Ovary (tissue), 7 donors: ENCODE measurements at regions not wholly inside any gene's neighbourhood (a gene's known extent, or its start where the extent isn't known, plus 50 kb on each side); places are given as distances from the start of the nearest gene placed in this dataset.

Experiments used
- DNase-seq, 5 donors: peaks; one replicate each; pipeline ENCODE4 v3.0.0-alpha.2; 2019 to 2020
- H3K27ac ChIP-seq, 2 donors: fragments of 200-600 bp; one replicate each; pipeline versions ENCODE4 v1.5.1 to v1.8.0; 2019 to 2022
- H3K27me3 ChIP-seq: fragments of 200-600 bp; one replicate; pipeline ENCODE4 v1.8.0; 2022
- H3K36me3 ChIP-seq: fragments of 200-600 bp; sonication (generic); one replicate; pipeline ENCODE4 v1.5.1; 2019
- H3K4me1 ChIP-seq: one replicate; pipeline ENCODE4 v1.8.1; 2013; ENCODE audit warnings: mild to moderate bottlenecking, moderate library complexity; ENCODE audit not compliant: insufficient read depth
- H3K4me3 ChIP-seq: fragments of 200-600 bp; sonication (generic); one replicate; pipeline ENCODE4 v1.5.1; 2017
- H3K9me3 ChIP-seq, 2 donors: fragments of 200-600 bp in 1 of 2; sonication (generic) in 1 of 2; one replicate each; pipeline versions ENCODE4 v1.5.1 to v1.8.1; 2013 to 2019; ENCODE audit warnings: mild to moderate bottlenecking in 1 of 2, moderate library complexity in 1 of 2
- EP300 ChIP-seq: sonication (generic); formaldehyde crosslinking; IDR thresholded peaks from one replicate; pipeline ENCODE4 v1.6.1; 2017; ENCODE audit warnings: antibody characterized with exemption
- POLR2A ChIP-seq: fragments of 450-650 bp; IDR thresholded peaks from one replicate; pipeline ENCODE4 v1.6.1; 2017; ENCODE audit warnings: antibody characterized with exemption, mild to moderate bottlenecking, moderate library complexity
- WGBS, 3 donors: extraction: QIAGEN DNeasy Blood & Tissue Kit in 1 of 3; methylation state at CpG; one replicate each; pipeline versions ENCODE4 v1.1.5 to v1.1.7; 2013 to 2017; 5-methylcytosine and 5-hydroxymethylcytosine counted together
- intact Hi-C, 4 donors: fragments of 100-400 bp; cut with DNase I; formaldehyde crosslinking; loops; one replicate each; pipeline versions ENCODE4 v1.11.0 to v1.15.1; 2022 to 2023
- TF ChIP-seq, protein P1 (sequence below), 3 donors: fragments of 450-650 bp in 2 of 3; fragments of 200-600 bp in 1 of 3; IDR thresholded peaks; one replicate each; pipeline versions ENCODE4 v1.5.1 to v1.8.0; 2016 to 2022; ENCODE audit warnings: antibody characterized with exemption in 3 of 3, mild to moderate bottlenecking in 1 of 3
- donor health status: DM: no; HTN: no; CAD: no; lungs with moderate emphysema.
- donor health status: DM: no; HTN: no; CAD: no.
- donor health status: Bipolar disorder and iron deficiency.
- donor health status: DM: no; HTN: no; CAD: no.
- donor health status: DM: yes; HTN: yes; CAD: no.

DNA sequence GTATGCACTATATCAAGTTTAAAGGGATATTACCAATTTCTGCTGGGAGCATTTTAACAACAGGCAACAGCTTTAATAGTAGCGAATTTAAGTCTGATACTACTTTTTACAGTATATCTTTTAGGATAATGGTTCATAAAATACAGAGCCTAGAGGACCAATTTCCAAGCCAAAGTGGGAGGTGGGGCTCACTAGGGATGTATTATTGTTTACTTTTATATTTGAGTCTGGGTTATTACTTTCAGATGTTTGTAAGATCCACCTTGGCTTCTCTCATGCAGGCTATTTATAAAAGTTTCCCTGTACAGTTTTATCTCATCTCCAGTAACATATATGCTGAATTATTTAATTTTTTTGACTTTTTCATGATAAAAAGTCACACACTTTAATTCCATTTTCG, 242.0 kb downstream of the CMPK2 start:
- no peaks in the 10 kb centered on the region for H3K27me3 ChIP-seq
- no peak for TF ChIP-seq POLR2A
- no peak for TF ChIP-seq EP300
- TF ChIP-seq, protein P1, sequence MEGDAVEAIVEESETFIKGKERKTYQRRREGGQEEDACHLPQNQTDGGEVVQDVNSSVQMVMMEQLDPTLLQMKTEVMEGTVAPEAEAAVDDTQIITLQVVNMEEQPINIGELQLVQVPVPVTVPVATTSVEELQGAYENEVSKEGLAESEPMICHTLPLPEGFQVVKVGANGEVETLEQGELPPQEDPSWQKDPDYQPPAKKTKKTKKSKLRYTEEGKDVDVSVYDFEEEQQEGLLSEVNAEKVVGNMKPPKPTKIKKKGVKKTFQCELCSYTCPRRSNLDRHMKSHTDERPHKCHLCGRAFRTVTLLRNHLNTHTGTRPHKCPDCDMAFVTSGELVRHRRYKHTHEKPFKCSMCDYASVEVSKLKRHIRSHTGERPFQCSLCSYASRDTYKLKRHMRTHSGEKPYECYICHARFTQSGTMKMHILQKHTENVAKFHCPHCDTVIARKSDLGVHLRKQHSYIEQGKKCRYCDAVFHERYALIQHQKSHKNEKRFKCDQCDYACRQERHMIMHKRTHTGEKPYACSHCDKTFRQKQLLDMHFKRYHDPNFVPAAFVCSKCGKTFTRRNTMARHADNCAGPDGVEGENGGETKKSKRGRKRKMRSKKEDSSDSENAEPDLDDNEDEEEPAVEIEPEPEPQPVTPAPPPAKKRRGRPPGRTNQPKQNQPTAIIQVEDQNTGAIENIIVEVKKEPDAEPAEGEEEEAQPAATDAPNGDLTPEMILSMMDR (IDR thresholded peaks at IDR 0.05), result no peak
- H3K27ac ChIP-seq, result no peak overlapping the region
- no peak for DNase-seq
- 45 to 49% (median 47%) methylated on average over 2 of the region's 2 CpGs for WGBS, 3 donors
- intact Hi-C loops, result no loop called here
- no peaks in the 10 kb centered on the region for H3K36me3 ChIP-seq
- H3K4me3 ChIP-seq, result no peak overlapping the region
- no peaks in the 10 kb centered on the region for H3K4me1 ChIP-seq
- no peaks in the 10 kb centered on the region for H3K9me3 ChIP-seq

DNA sequence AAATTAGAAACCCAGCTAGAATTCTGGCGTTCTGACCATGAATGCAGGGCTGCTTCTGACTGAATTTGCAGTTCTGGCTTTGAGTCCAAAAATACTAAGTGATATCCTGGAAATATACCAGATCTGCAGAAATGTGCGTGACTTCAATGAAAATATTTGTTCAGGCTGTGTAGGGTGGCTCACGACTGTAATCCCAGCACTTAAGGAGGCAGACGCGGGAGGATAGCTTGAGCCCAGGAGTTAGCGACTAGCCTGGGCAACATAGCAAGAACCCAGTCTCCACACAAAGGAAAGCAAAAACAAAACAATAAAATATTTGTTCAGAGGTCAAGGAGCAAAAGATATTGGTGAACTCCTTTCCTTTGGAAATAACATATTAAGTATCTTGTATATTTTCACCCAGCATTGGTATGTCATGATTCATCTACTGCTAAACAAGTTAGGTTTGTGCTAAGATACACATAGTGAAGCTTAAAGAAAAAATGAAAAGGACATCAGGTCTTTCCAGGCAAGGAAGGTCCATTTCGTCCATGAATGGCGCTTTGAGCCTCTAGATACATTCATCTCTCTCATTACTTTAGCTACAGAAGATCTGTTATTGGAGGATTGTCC, 239.2 kb downstream of the CMPK2 start:
- Histone ChIP-seq H3K9me3 (no peaks in the 10 kb centered on the region), H3K36me3 (no peaks in the 10 kb centered on the region), H3K27ac (no peak overlapping the region), H3K4me3 (no peak overlapping the region), H3K27me3 (no peaks in the 10 kb centered on the region), H3K4me1 (no peaks in the 10 kb centered on the region)
- 44 to 51% (median 45%) methylated on average over 8 of the region's 8 CpGs for whole genome bisulfite sequencing, 3 donors
- DNase-seq, result no peak
- intact Hi-C loops, result no loop called here
- TF ChIP-seq, protein P1 (IDR thresholded peaks at IDR 0.05), result no peak
- TF ChIP-seq EP300, result no peak

DNA sequence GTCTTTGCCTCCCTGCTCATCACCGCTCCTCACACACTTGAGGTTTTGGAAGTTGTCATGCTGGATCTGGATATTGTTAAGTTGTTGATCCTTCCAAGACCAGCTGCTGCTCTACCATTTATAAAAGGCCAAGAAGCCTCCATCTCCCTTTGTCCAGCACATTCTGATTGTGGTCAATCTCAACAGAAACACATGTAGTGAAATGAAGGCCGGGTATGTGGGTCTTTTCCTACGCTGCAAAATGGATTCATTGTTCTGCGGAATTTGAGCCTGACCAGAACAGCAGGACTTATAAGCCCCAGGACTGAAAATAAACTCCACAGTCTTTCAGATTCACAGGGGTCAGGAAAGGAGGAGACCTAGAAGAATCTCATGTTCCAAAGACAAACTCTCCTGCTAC, 238.4 kb downstream of the CMPK2 start:
- Histone ChIP-seq H3K36me3 (no peaks in the 10 kb centered on the region), H3K4me3 (no peak overlapping the region), H3K27ac (no peak overlapping the region), H3K27me3 (no peaks in the 10 kb centered on the region), H3K9me3 (no peaks in the 10 kb centered on the region), H3K4me1 (no peaks in the 10 kb centered on the region)
- 91 to 99% (median 92%) methylated on average over 4 of the region's 4 CpGs for WGBS, 3 donors
- intact Hi-C loops, result no loop called here
- DNase-seq, result no peak
- TF ChIP-seq POLR2A (no peak), EP300 (no peak)
- TF ChIP-seq, protein P1 (IDR thresholded peaks at IDR 0.05), result no peak

DNA sequence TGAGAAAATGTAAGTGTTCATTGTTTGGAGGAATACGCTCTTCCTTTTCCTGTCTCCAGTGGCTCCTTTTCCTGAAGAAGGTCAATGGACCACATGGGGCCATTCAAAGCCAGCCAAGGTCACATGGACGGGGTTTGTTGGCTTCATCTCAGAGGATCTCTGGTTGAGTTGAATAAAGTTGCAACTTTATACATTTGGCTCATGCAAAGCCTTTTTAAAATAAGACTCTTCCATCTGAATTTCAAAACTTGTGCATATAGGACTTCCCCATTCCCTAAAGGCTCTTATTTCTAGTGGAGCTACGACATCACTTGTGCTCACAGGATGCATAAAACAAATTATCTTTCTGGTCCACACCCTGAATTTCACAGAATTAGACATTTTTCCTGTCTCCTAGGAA, 235.5 kb downstream of the CMPK2 start:
- WGBS, 3 donors, result 46 to 56% (median 48%) methylated on average over 3 of the region's 3 CpGs
- TF ChIP-seq EP300 (no peak), POLR2A (no peak)
- TF ChIP-seq, protein P1 (IDR thresholded peaks at IDR 0.05), result no peak
- H3K27me3 ChIP-seq, result no peaks in the 10 kb centered on the region

More for the DNA sequence above, 235.5 kb downstream of the CMPK2 start:
- H3K27ac ChIP-seq, result no peak overlapping the region
- no peak for DNase-seq
- no peaks in the 10 kb centered on the region for H3K4me1 ChIP-seq
- H3K9me3 ChIP-seq, result no peaks in the 10 kb centered on the region
- no peaks in the 10 kb centered on the region for H3K36me3 ChIP-seq
- H3K4me3 ChIP-seq, result no peak overlapping the region
- intact Hi-C loops, result no loop called here
